Mesothelial cell of epicardium (in vitro differentiated cells): ENCODE measurements at regions not wholly inside any gene's neighbourhood (a gene's known extent, or its start where the extent isn't known, plus 50 kb on each side); places are given as distances from the start of the nearest gene placed in this dataset.

Source experiments
- DNase-seq, 2 experiments: peaks; one replicate each; pipeline ENCODE4 v3.0.0; 2021; ENCODE audit warnings: low spot score in 2 of 2; ENCODE audit not compliant: unreplicated experiment in 2 of 2
- H3K27ac Mint-ChIP-seq: 2 replicates; pipeline ENCODE4 v1.8.0; 2021; ENCODE audit warnings: mixed read lengths
- H3K27me3 Mint-ChIP-seq: 2 replicates; pipeline ENCODE4 v1.8.0; 2021; ENCODE audit warnings: low read depth, mixed read lengths
- H3K36me3 Mint-ChIP-seq: 2 replicates; pipeline ENCODE4 v1.8.0; 2021; ENCODE audit warnings: mixed read lengths
- H3K4me1 Mint-ChIP-seq: 2 replicates; pipeline ENCODE4 v1.8.0; 2021; ENCODE audit warnings: mixed read lengths
- H3K4me3 Mint-ChIP-seq: 2 replicates; pipeline ENCODE4 v1.8.0; 2021; ENCODE audit warnings: mild to moderate bottlenecking, moderate library complexity, mixed read lengths
- H3K9me3 Mint-ChIP-seq: 2 replicates; pipeline ENCODE4 v1.8.0; 2021; ENCODE audit warnings: mixed read lengths
- TF ChIP-seq, protein P1 (sequence below): fragments of 200-600 bp; sonication (generic); IDR thresholded peaks from one replicate; pipeline ENCODE4 v1.5.0; 2021; ENCODE audit warnings: antibody characterized with exemption; ENCODE audit not compliant: unreplicated experiment

DNA sequence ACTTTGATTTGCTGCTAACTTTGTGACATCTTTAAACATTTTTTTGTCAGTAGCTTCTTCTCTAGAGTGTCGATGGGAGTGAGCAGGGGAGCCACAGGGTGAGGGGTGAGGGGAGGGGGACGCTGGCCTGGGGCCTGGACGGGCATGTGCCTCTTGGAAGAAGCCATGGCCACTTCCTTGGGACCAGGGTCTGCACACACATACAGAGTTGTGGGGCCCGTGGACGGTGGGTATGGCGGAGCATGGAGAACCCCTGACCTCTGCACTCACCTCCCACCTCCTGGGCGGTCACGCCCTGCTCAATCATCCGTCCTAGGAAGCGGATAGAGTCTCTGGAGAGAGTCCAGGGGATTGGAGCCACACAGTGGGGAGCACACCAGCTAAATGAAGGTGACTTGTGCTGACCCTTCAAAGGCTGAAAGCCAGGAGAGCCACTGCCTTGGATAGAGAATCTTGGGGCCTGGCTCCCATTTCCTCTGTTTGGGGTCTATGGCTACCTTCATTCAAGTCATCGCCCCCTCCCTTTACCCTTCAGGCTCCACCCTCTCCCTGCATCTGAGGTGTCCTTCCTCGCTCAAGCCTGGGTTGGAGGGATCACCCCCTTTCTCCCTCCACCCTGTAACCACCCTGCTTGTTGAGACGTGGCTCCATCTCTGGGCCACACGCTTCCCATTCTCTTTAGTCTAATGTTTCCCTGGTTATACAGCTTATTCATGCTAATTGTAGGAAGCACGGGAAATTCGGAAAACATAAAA, 63.9 kb upstream of the HAAO start:
- Mint-ChIP-seq H3K27ac (peak overlapping the region; percentile 66), H3K4me3 (no peak overlapping the region), H3K4me1 (peaks cover 60% of the 10 kb centered on the region), H3K36me3 (no peaks in the 10 kb centered on the region), H3K9me3 (peaks cover 5% of the 10 kb centered on the region), H3K27me3 (no peaks in the 10 kb centered on the region)
- TF ChIP-seq, protein P1, sequence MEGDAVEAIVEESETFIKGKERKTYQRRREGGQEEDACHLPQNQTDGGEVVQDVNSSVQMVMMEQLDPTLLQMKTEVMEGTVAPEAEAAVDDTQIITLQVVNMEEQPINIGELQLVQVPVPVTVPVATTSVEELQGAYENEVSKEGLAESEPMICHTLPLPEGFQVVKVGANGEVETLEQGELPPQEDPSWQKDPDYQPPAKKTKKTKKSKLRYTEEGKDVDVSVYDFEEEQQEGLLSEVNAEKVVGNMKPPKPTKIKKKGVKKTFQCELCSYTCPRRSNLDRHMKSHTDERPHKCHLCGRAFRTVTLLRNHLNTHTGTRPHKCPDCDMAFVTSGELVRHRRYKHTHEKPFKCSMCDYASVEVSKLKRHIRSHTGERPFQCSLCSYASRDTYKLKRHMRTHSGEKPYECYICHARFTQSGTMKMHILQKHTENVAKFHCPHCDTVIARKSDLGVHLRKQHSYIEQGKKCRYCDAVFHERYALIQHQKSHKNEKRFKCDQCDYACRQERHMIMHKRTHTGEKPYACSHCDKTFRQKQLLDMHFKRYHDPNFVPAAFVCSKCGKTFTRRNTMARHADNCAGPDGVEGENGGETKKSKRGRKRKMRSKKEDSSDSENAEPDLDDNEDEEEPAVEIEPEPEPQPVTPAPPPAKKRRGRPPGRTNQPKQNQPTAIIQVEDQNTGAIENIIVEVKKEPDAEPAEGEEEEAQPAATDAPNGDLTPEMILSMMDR: no peak
- DNase-seq: no peak

GRCh38 chr2:42855221-42855970, 63.0 kb upstream of the HAAO start:
- TF ChIP-seq, protein P1: no peak
- Mint-ChIP-seq H3K27me3 (no peaks in the 10 kb centered on the region), H3K9me3 (no peaks in the 10 kb centered on the region), H3K4me3 (no peak overlapping the region), H3K4me1 (peaks cover 60% of the 10 kb centered on the region), H3K27ac (peak overlapping the region; percentile 66), H3K36me3 (no peaks in the 10 kb centered on the region)
- no peak for DNase-seq

GRCh38 chr2:42854207-42854818, 61.9 kb upstream of the HAAO start:
- Mint-ChIP-seq H3K4me1 (peaks cover 52% of the 10 kb centered on the region), H3K4me3 (no peak overlapping the region), H3K9me3 (no peaks in the 10 kb centered on the region), H3K36me3 (no peaks in the 10 kb centered on the region), H3K27me3 (no peaks in the 10 kb centered on the region), H3K27ac (peak overlapping the region; percentile 91)
- peak in 1 of 2 experiments; percentile 46 for DNase-seq
- TF ChIP-seq, protein P1: no peak

DNA sequence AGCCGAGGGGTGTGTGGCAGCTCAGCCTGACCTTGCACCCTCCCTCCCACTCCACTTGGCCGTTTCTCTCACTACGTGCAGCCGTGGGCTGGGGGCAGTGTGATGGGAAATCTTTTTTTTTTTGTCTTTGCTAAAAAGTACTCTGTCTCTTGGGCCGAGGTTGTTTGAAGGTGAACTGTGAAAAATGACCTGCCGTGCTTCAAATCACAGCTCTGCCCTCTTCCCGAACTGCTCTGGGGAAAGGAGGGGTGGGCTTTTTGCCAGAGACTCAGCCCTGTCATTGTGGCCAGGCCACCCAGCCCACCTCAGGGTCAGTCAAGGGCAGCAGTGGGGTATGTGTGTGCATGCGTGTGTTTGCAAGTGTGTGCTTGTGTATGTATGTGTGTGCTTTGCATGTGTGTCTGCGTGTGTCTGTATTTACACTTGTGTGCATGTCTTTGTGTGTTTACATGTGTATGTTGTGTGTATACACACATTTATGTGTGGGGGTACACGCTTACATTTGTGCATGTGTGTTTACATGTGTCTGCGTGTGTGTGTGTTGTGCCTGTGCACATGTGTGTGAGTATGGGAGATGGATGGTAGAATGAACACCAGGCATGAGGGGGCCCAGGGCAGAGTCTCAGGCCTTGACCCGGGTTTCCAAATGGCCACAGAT, 61.3 kb upstream of the HAAO start:
- Mint-ChIP-seq H3K4me1 (peaks cover 49% of the 10 kb centered on the region), H3K27ac (peak overlapping the region; percentile 91), H3K27me3 (no peaks in the 10 kb centered on the region), H3K4me3 (no peak overlapping the region), H3K9me3 (no peaks in the 10 kb centered on the region), H3K36me3 (no peaks in the 10 kb centered on the region)
- TF ChIP-seq, protein P1: no peak
- DNase-seq: no peak

DNA sequence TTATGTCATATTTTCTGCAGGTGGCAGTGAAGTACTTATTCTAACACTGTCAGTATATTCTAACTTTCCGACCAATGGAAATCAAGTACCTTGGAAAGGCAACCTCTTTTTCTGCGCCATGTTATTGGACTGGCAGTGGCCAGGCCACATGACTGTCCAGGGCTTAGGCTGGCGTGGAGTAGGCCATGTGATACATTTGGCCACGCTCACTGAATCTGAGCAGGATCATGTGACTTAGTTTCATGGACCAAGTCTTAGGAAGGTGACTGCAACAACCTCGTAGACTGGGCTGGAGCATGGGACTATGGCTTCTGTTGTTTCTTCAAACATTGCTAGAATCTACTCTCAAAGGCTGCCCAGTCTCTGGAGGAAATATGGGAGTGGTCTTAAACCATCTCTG, 60.4 kb upstream of the HAAO start:
- no peak for DNase-seq
- Mint-ChIP-seq H3K4me3 (no peak overlapping the region), H3K4me1 (peaks cover 41% of the 10 kb centered on the region), H3K27ac (peak overlapping the region; percentile 91), H3K36me3 (no peaks in the 10 kb centered on the region), H3K9me3 (no peaks in the 10 kb centered on the region), H3K27me3 (no peaks in the 10 kb centered on the region)
- TF ChIP-seq, protein P1: no peak
